ENCODE measurements at regions not wholly inside any gene's neighbourhood (a gene's known extent, or its start where the extent isn't known, plus 50 kb on each side); places are given as distances from the start of the nearest gene placed in this dataset.

GRCh38 chr3:105170423-105170822, 196.3 kb upstream of the ALCAM start:
- Histone ChIP-seq H3K4me1 (ENCODE audit: control insufficient read depth in 2 of 2, insufficient read depth in 2 of 2, low read length in 2 of 2) (no peaks in the 10 kb centered on the region), H3K9me3 (ENCODE audit: control insufficient read depth in 2 of 2, insufficient read depth in 1 of 2, low read length in 1 of 2) (no peaks in the 10 kb centered on the region), H3K27ac (ENCODE audit: low read depth in 1 of 2, low read length in 1 of 2) (no peak overlapping the region), H3K36me3 (ENCODE audit: control insufficient read depth in 2 of 2, insufficient read depth in 2 of 2, low read length in 1 of 2) (no peaks in the 10 kb centered on the region), H3K4me3 (ENCODE audit: low read length in 2 of 2) (no peak overlapping the region), H3K27me3 (ENCODE audit: control insufficient read depth in 2 of 2, insufficient read depth in 1 of 2, low read length in 1 of 2) (no peaks in the 10 kb centered on the region)
- DNase-seq (ENCODE audit: low read depth in 6 of 9, low spot score in 9 of 9), result no peak

GRCh38 chr3:105174017-105174615, 192.6 kb upstream of the ALCAM start:
- DNase-seq (ENCODE audit: low read depth in 6 of 9, low spot score in 9 of 9), result no peak
- Histone ChIP-seq H3K9me3 (ENCODE audit: control insufficient read depth in 2 of 2, insufficient read depth in 1 of 2, low read length in 1 of 2) (no peaks in the 10 kb centered on the region), H3K27me3 (ENCODE audit: control insufficient read depth in 2 of 2, insufficient read depth in 1 of 2, low read length in 1 of 2) (no peaks in the 10 kb centered on the region), H3K4me3 (ENCODE audit: low read length in 2 of 2) (no peak overlapping the region), H3K27ac (ENCODE audit: low read depth in 1 of 2, low read length in 1 of 2) (no peak overlapping the region), H3K4me1 (ENCODE audit: control insufficient read depth in 2 of 2, insufficient read depth in 2 of 2, low read length in 2 of 2) (no peaks in the 10 kb centered on the region), H3K36me3 (ENCODE audit: control insufficient read depth in 2 of 2, insufficient read depth in 2 of 2, low read length in 1 of 2) (no peaks in the 10 kb centered on the region)
- 93% methylated on average over 4 of the region's 4 CpGs for WGBS

GRCh38 chr3:105177576-105177975, 189.1 kb upstream of the ALCAM start:
- Histone ChIP-seq H3K9me3 (ENCODE audit: control insufficient read depth in 2 of 2, insufficient read depth in 1 of 2, low read length in 1 of 2) (no peaks in the 10 kb centered on the region), H3K36me3 (ENCODE audit: control insufficient read depth in 2 of 2, insufficient read depth in 2 of 2, low read length in 1 of 2) (no peaks in the 10 kb centered on the region), H3K4me1 (ENCODE audit: control insufficient read depth in 2 of 2, insufficient read depth in 2 of 2, low read length in 2 of 2) (no peaks in the 10 kb centered on the region), H3K4me3 (ENCODE audit: low read length in 2 of 2) (no peak overlapping the region), H3K27ac (ENCODE audit: low read depth in 1 of 2, low read length in 1 of 2) (no peak overlapping the region), H3K27me3 (ENCODE audit: control insufficient read depth in 2 of 2, insufficient read depth in 1 of 2, low read length in 1 of 2) (no peaks in the 10 kb centered on the region)
- 88% methylated on average over 2 of the region's 2 CpGs for WGBS
- DNase-seq (ENCODE audit: low read depth in 6 of 9, low spot score in 9 of 9), result no peak

GRCh38 chr3:105187344-105187743, 179.4 kb upstream of the ALCAM start:
- Histone ChIP-seq H3K36me3 (ENCODE audit: control insufficient read depth in 2 of 2, insufficient read depth in 2 of 2, low read length in 1 of 2) (no peaks in the 10 kb centered on the region), H3K4me1 (ENCODE audit: control insufficient read depth in 2 of 2, insufficient read depth in 2 of 2, low read length in 2 of 2) (no peaks in the 10 kb centered on the region), H3K27ac (ENCODE audit: low read depth in 1 of 2, low read length in 1 of 2) (no peak overlapping the region), H3K9me3 (ENCODE audit: control insufficient read depth in 2 of 2, insufficient read depth in 1 of 2, low read length in 1 of 2) (no peaks in the 10 kb centered on the region), H3K27me3 (ENCODE audit: control insufficient read depth in 2 of 2, insufficient read depth in 1 of 2, low read length in 1 of 2) (no peaks in the 10 kb centered on the region), H3K4me3 (ENCODE audit: low read length in 2 of 2) (no peak overlapping the region)
- WGBS, result 87% methylated on average over 1 of the region's 1 CpG
- DNase-seq (ENCODE audit: low read depth in 6 of 9, low spot score in 9 of 9), result no peak

GRCh38 chr3:105195260-105195659, 171.4 kb upstream of the ALCAM start:
- Histone ChIP-seq H3K27ac (ENCODE audit: low read depth in 1 of 2, low read length in 1 of 2) (no peak overlapping the region), H3K36me3 (ENCODE audit: control insufficient read depth in 2 of 2, insufficient read depth in 2 of 2, low read length in 1 of 2) (no peaks in the 10 kb centered on the region), H3K4me3 (ENCODE audit: low read length in 2 of 2) (no peak overlapping the region), H3K27me3 (ENCODE audit: control insufficient read depth in 2 of 2, insufficient read depth in 1 of 2, low read length in 1 of 2) (no peaks in the 10 kb centered on the region), H3K4me1 (ENCODE audit: control insufficient read depth in 2 of 2, insufficient read depth in 2 of 2, low read length in 2 of 2) (no peaks in the 10 kb centered on the region), H3K9me3 (ENCODE audit: control insufficient read depth in 2 of 2, insufficient read depth in 1 of 2, low read length in 1 of 2) (no peaks in the 10 kb centered on the region)
- no peak for DNase-seq (ENCODE audit: low read depth in 6 of 9, low spot score in 9 of 9)

- H3K4me3 ChIP-seq (ENCODE audit: low read length in 2 of 2), result no peak overlapping the region
- H3K27ac ChIP-seq (ENCODE audit: low read depth in 1 of 2, low read length in 1 of 2), result no peak overlapping the region
- DNase-seq (ENCODE audit: low read depth in 6 of 9, low spot score in 9 of 9), result no peak
- no peaks in the 10 kb centered on the region for H3K36me3 ChIP-seq (ENCODE audit: control insufficient read depth in 2 of 2, insufficient read depth in 2 of 2, low read length in 1 of 2)
- no peaks in the 10 kb centered on the region for H3K4me1 ChIP-seq (ENCODE audit: control insufficient read depth in 2 of 2, insufficient read depth in 2 of 2, low read length in 2 of 2)
- H3K27me3 ChIP-seq (ENCODE audit: control insufficient read depth in 2 of 2, insufficient read depth in 1 of 2, low read length in 1 of 2), result no peaks in the 10 kb centered on the region
- no peaks in the 10 kb centered on the region for H3K9me3 ChIP-seq (ENCODE audit: control insufficient read depth in 2 of 2, insufficient read depth in 1 of 2, low read length in 1 of 2)
- 88% methylated on average over 2 of the region's 2 CpGs for WGBS
Observed at GRCh38 chr3:105197863-105198262, 168.8 kb upstream of the ALCAM start.

- DNase-seq (ENCODE audit: low read depth in 6 of 9, low spot score in 9 of 9), result no peak
- Histone ChIP-seq H3K4me3 (ENCODE audit: low read length in 2 of 2) (no peak overlapping the region), H3K27ac (ENCODE audit: low read depth in 1 of 2, low read length in 1 of 2) (no peak overlapping the region), H3K36me3 (ENCODE audit: control insufficient read depth in 2 of 2, insufficient read depth in 2 of 2, low read length in 1 of 2) (no peaks in the 10 kb centered on the region), H3K4me1 (ENCODE audit: control insufficient read depth in 2 of 2, insufficient read depth in 2 of 2, low read length in 2 of 2) (no peaks in the 10 kb centered on the region), H3K27me3 (ENCODE audit: control insufficient read depth in 2 of 2, insufficient read depth in 1 of 2, low read length in 1 of 2) (no peaks in the 10 kb centered on the region), H3K9me3 (ENCODE audit: control insufficient read depth in 2 of 2, insufficient read depth in 1 of 2, low read length in 1 of 2) (no peaks in the 10 kb centered on the region)
- WGBS, result 93% methylated on average over 3 of the region's 3 CpGs
Observed at GRCh38 chr3:105199217-105199616, 167.5 kb upstream of the ALCAM start.

- Histone ChIP-seq H3K27me3 (ENCODE audit: control insufficient read depth in 2 of 2, insufficient read depth in 1 of 2, low read length in 1 of 2) (no peaks in the 10 kb centered on the region), H3K9me3 (ENCODE audit: control insufficient read depth in 2 of 2, insufficient read depth in 1 of 2, low read length in 1 of 2) (no peaks in the 10 kb centered on the region), H3K27ac (ENCODE audit: low read depth in 1 of 2, low read length in 1 of 2) (no peak overlapping the region), H3K36me3 (ENCODE audit: control insufficient read depth in 2 of 2, insufficient read depth in 2 of 2, low read length in 1 of 2) (no peaks in the 10 kb centered on the region), H3K4me3 (ENCODE audit: low read length in 2 of 2) (no peak overlapping the region), H3K4me1 (ENCODE audit: control insufficient read depth in 2 of 2, insufficient read depth in 2 of 2, low read length in 2 of 2) (no peaks in the 10 kb centered on the region)
- WGBS, result 76% methylated on average over 1 of the region's 1 CpG
- DNase-seq (ENCODE audit: low read depth in 6 of 9, low spot score in 9 of 9), result no peak
Observed at GRCh38 chr3:105210141-105210540, 156.6 kb upstream of the ALCAM start.

GRCh38 chr3:105214590-105214989, 152.1 kb upstream of the ALCAM start:
- Histone ChIP-seq H3K4me1 (ENCODE audit: control insufficient read depth in 2 of 2, insufficient read depth in 2 of 2, low read length in 2 of 2) (no peaks in the 10 kb centered on the region), H3K27ac (ENCODE audit: low read depth in 1 of 2, low read length in 1 of 2) (no peak overlapping the region), H3K27me3 (ENCODE audit: control insufficient read depth in 2 of 2, insufficient read depth in 1 of 2, low read length in 1 of 2) (no peaks in the 10 kb centered on the region), H3K9me3 (ENCODE audit: control insufficient read depth in 2 of 2, insufficient read depth in 1 of 2, low read length in 1 of 2) (no peaks in the 10 kb centered on the region), H3K4me3 (ENCODE audit: low read length in 2 of 2) (no peak overlapping the region), H3K36me3 (ENCODE audit: control insufficient read depth in 2 of 2, insufficient read depth in 2 of 2, low read length in 1 of 2) (no peaks in the 10 kb centered on the region)
- 93% methylated on average over 1 of the region's 1 CpG for WGBS
- no peak for DNase-seq (ENCODE audit: low read depth in 6 of 9, low spot score in 9 of 9)

- 88% methylated on average over 8 of the region's 8 CpGs for WGBS
- Histone ChIP-seq H3K4me1 (ENCODE audit: control insufficient read depth in 2 of 2, insufficient read depth in 2 of 2, low read length in 2 of 2) (no peaks in the 10 kb centered on the region), H3K9me3 (ENCODE audit: control insufficient read depth in 2 of 2, insufficient read depth in 1 of 2, low read length in 1 of 2) (no peaks in the 10 kb centered on the region), H3K4me3 (ENCODE audit: low read length in 2 of 2) (no peak overlapping the region), H3K27ac (ENCODE audit: low read depth in 1 of 2, low read length in 1 of 2) (no peak overlapping the region), H3K36me3 (ENCODE audit: control insufficient read depth in 2 of 2, insufficient read depth in 2 of 2, low read length in 1 of 2) (no peaks in the 10 kb centered on the region), H3K27me3 (ENCODE audit: control insufficient read depth in 2 of 2, insufficient read depth in 1 of 2, low read length in 1 of 2) (no peaks in the 10 kb centered on the region)
- DNase-seq (ENCODE audit: low read depth in 6 of 9, low spot score in 9 of 9), result no peak
Observed at GRCh38 chr3:105222568-105223093, 144.1 kb upstream of the ALCAM start.
